Heart left ventricle (tissue), 13 donors: ENCODE measurements at regions not wholly inside any gene's neighbourhood (a gene's known extent, or its start where the extent isn't known, plus 50 kb on each side); places are given as distances from the start of the nearest gene placed in this dataset.

Experiments used
- POLR2A ChIP-seq, 2 donors: fragments of 450-650 bp; IDR thresholded peaks; one replicate each; pipeline ENCODE4 v1.6.1; 2017; ENCODE audit warnings: antibody characterized with exemption in 2 of 2, mild to moderate bottlenecking in 2 of 2, moderate library complexity in 2 of 2
- TF ChIP-seq, protein P1 (sequence below), 12 donors: fragments of 200-600 bp; sonication (generic) in 4 of 12; IDR thresholded peaks; one replicate each; pipeline versions ENCODE4 v1.5.0 to v1.8.0; 2018 to 2022; ENCODE audit warnings: antibody characterized with exemption in 12 of 12, mild to moderate bottlenecking in 5 of 12
- donor health status: ischemic (EF 13 %, LVEDD 7.1; RV severe dilation, severe dysfunction).
- donor health status: DM: no; HTN: yes; CAD: no.
- donor health status: DM: no; HTN: no; CAD: no.
- donor health status: ischemic (EF 25% LVEDD 6.9; RV normal size, moderate dysfunction).
- donor health status: ischemic (EF 25% LVEDD 5.7; RV mildly dilated, moderate dysfunction).
- donor health status: ischemic (EF 35%, LVEDD 5.7; RV mildly dilated, moderate dysfunction).
- donor health status: nonischemic (EF 11% LVEDD 7.7; RV severe dilation, severe dysfunction).
- donor health status: DM: yes; HTN: yes; CAD: no.
- donor health status: PGD.
- donor health status: ischemic (EF 29% LVEDD 5.4; RV normal size, mild dysfunction).
- donor health status: nonischemic (EF 23%, LVEDD 6.1; RV moderate dilation, normal function).

DNA sequence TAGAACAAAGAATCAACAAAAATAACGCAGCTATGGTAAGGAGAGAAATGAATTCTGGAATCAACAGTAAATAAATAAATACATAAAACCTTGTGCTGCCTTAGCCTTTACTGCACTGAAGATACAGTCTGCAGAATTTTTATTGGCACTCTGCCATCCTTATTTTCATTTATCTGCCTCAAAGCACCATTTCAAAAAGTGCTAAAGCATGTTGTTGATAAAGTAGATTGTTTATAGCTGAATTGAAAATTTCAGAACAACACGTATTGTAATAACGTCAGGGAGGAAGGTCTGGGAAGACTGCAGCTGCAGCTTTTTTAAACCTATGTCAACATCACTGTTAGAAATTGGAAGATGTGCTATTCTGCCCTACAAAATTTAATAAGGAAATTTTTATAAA lies 787.2 kb downstream of the PLCL1 start:
- TF ChIP-seq POLR2A (IDR thresholded peaks at IDR 0.05), result no peak
- TF ChIP-seq, protein P1, sequence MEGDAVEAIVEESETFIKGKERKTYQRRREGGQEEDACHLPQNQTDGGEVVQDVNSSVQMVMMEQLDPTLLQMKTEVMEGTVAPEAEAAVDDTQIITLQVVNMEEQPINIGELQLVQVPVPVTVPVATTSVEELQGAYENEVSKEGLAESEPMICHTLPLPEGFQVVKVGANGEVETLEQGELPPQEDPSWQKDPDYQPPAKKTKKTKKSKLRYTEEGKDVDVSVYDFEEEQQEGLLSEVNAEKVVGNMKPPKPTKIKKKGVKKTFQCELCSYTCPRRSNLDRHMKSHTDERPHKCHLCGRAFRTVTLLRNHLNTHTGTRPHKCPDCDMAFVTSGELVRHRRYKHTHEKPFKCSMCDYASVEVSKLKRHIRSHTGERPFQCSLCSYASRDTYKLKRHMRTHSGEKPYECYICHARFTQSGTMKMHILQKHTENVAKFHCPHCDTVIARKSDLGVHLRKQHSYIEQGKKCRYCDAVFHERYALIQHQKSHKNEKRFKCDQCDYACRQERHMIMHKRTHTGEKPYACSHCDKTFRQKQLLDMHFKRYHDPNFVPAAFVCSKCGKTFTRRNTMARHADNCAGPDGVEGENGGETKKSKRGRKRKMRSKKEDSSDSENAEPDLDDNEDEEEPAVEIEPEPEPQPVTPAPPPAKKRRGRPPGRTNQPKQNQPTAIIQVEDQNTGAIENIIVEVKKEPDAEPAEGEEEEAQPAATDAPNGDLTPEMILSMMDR (IDR thresholded peaks at IDR 0.05), result no peak
